HG02970 (cell line): ENCODE measurements at regions not wholly inside any gene's neighbourhood (a gene's known extent, or its start where the extent isn't known, plus 50 kb on each side); places are given as distances from the start of the nearest gene placed in this dataset.

Source experiments
- ATAC-seq: cut with Tn5 transposase; IDR thresholded peaks from one replicate; pipeline ENCODE4 v1.9.1; 2021; ENCODE audit warnings: mild to moderate bottlenecking, moderate library complexity, moderate number of reproducible peaks; ENCODE audit not compliant: unreplicated experiment, low FRiP score

GRCh38 chr4:34850421-34850820 lies 1393.9 kb downstream of the ARAP2 start:
- no peak for ATAC-seq

GRCh38 chr4:34850968-34851367 lies 1393.3 kb downstream of the ARAP2 start:
- ATAC-seq: no peak

GRCh38 chr4:34851411-34851810 lies 1392.9 kb downstream of the ARAP2 start:
- ATAC-seq: no peak

- ATAC-seq: no peak
Measured at GRCh38 chr4:34854451-34854850, 1389.9 kb downstream of the ARAP2 start.

- ATAC-seq: no peak
Measured at GRCh38 chr4:34861666-34862065, 1382.6 kb downstream of the ARAP2 start.

GRCh38 chr4:34878961-34879360 lies 1365.4 kb downstream of the ARAP2 start:
- no peak for ATAC-seq

GRCh38 chr4:34880246-34880645 lies 1364.1 kb downstream of the ARAP2 start:
- no peak for ATAC-seq

- no peak for ATAC-seq
Measured at GRCh38 chr4:34891892-34892291, 1352.4 kb downstream of the ARAP2 start.

- ATAC-seq: no peak
Measured at GRCh38 chr4:34893382-34893781, 1350.9 kb downstream of the ARAP2 start.

- ATAC-seq: no peak
Measured at GRCh38 chr4:34920032-34920431, 1324.3 kb downstream of the ARAP2 start.

- no peak for ATAC-seq
Measured at GRCh38 chr4:34921391-34921790, 1322.9 kb downstream of the ARAP2 start.

GRCh38 chr4:34922325-34922724 lies 1322.0 kb downstream of the ARAP2 start:
- no peak for ATAC-seq

GRCh38 chr4:34932591-34932990 lies 1311.7 kb downstream of the ARAP2 start:
- no peak for ATAC-seq

- ATAC-seq: no peak
Measured at GRCh38 chr4:34935739-34936138, 1308.6 kb downstream of the ARAP2 start.

- no peak for ATAC-seq
Measured at GRCh38 chr4:34939073-34939472, 1305.2 kb downstream of the ARAP2 start.

GRCh38 chr4:34943741-34944386 lies 1300.5 kb downstream of the ARAP2 start:
- no peak for ATAC-seq

- ATAC-seq: no peak
Measured at GRCh38 chr4:34950926-34951325, 1293.4 kb downstream of the ARAP2 start.

GRCh38 chr4:34953145-34953799 lies 1291.0 kb downstream of the ARAP2 start:
- ATAC-seq: no peak

GRCh38 chr4:34964613-34965012 lies 1279.7 kb downstream of the ARAP2 start:
- ATAC-seq: no peak

GRCh38 chr4:34972189-34972588 lies 1272.1 kb downstream of the ARAP2 start:
- no peak for ATAC-seq

GRCh38 chr4:34973650-34974312 lies 1270.5 kb downstream of the ARAP2 start:
- no peak for ATAC-seq

GRCh38 chr4:34974313-34974680 lies 1270.0 kb downstream of the ARAP2 start:
- ATAC-seq: no peak
